Hepatocyte (in vitro differentiated cells): ENCODE measurements at regions not wholly inside any gene's neighbourhood (a gene's known extent, or its start where the extent isn't known, plus 50 kb on each side); places are given as distances from the start of the nearest gene placed in this dataset.

ENCODE experiments used
- CTCF ChIP-seq: fragments of 200-600 bp; sonication (generic); IDR thresholded peaks from 2 replicates; pipeline ENCODE4 v1.5.1; 2016; ENCODE audit warnings: antibody characterized with exemption, mild to moderate bottlenecking; ENCODE audit not compliant: poor library complexity
- EZH2 ChIP-seq: fragments of 200-600 bp; sonication (generic); IDR thresholded peaks from 2 replicates; pipeline ENCODE4 v1.6.1; 2016; ENCODE audit warnings: antibody characterized with exemption, mild to moderate bottlenecking, borderline replicate concordance
- EZH2phosphoT487 ChIP-seq: fragments of 200-600 bp; sonication (generic); IDR thresholded peaks from one replicate; pipeline ENCODE4 v1.6.1; 2018; ENCODE audit warnings: antibody characterized with exemption, mild to moderate bottlenecking, low read depth, moderate library complexity; ENCODE audit not compliant: unreplicated experiment, severe bottlenecking

DNA sequence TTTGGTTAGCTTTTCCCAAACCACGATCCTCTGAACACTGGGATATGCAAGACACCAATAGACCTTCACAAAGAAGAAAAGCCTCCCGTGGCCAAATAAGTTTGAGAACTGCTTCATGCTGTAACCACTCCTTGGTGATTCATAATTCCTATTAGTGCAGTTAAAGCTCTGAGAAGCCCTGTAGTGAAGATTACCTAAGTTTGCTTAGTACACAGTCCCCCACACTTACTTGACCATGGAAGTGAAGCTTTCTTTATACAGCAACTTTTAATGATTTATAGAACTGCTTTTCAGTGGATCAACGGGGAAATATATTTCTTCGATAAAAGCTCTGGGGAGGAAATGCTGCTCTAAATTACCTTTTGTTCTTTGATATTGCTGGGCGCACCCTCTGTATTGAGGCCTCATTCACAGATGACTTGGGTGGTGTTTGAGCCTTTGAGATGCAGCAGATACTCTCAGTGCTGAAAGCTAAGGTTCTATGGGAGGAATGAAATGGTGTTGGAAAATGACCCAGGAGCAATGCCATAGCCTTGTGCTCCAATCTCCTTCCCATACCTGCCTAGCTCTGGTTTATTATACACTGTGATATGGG lies 67.4 kb downstream of the CBLL2 start:
- no peak for TF ChIP-seq EZH2phosphoT487
- no peak for TF ChIP-seq CTCF
- no peak for TF ChIP-seq EZH2
